ENCODE measurements at regions not wholly inside any gene's neighbourhood (a gene's known extent, or its start where the extent isn't known, plus 50 kb on each side); places are given as distances from the start of the nearest gene placed in this dataset.

DNA sequence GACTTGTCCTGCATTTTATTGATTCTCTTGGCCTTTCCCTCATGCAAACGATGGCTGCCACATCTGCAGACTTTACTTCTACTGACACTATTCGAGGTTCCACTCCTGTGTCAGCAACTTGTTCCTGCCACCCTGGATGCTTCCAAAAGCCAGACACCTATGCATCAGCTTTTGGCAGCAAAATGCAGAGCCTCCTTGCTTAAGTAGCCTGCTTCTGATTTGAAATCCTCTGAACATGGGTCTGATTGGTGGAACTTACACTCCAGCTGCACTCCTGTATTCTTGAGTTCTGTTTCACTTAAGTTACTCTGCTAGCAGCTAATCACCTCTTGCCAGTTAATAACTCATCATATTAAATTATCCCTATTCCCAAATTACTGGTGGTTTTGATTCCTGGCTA is 152.1 kb upstream of the FMN2 start:
- Histone ChIP-seq H3K4me1 (ENCODE audit: control insufficient read depth in 2 of 2, insufficient read depth in 1 of 2, low read depth in 1 of 2, low read length in 2 of 2) (no peaks in the 10 kb centered on the region), H3K27ac (replicated peaks; ENCODE audit: low read length) (no peak overlapping the region), H3K9ac (ENCODE audit: low read depth, low read length, poor library complexity) (no peak overlapping the region), H2BK5ac (ENCODE audit: low read length) (no peak overlapping the region), H2BK120ac (ENCODE audit: low read depth, low read length) (no peak overlapping the region), H3K23ac (ENCODE audit: low read depth, low read length, poor library complexity) (no peak overlapping the region), H3K27me3 (ENCODE audit: control insufficient read depth in 3 of 3, insufficient read depth in 3 of 3, low read depth in 1 of 3, low read length in 3 of 3) (no peaks in the 10 kb centered on the region), H3K9me3 (replicated peaks in 1 of 2; ENCODE audit: control insufficient read depth in 2 of 2, insufficient read depth in 1 of 2, low read depth in 1 of 2, low read length in 2 of 2) (peaks cover 0 to 2% of the 10 kb centered on the region in 2 donors), H2AK5ac (ENCODE audit: low read depth, low read length) (no peak overlapping the region), H3K4me2 (ENCODE audit: insufficient read depth, low read length, poor library complexity, severe bottlenecking) (no peak overlapping the region), H4K91ac (ENCODE audit: low read depth, low read length, poor library complexity) (no peak overlapping the region), H3K36me3 (replicated peaks in 1 of 2; ENCODE audit: control insufficient read depth in 2 of 2, insufficient read depth in 2 of 2, low read length in 2 of 2) (no peaks in the 10 kb centered on the region), H4K8ac (ENCODE audit: low read depth, low read length) (no peak overlapping the region), H3K14ac (ENCODE audit: low read length) (no peak overlapping the region), H3K4ac (ENCODE audit: low read length) (no peak overlapping the region), H2AFZ (ENCODE audit: low read length) (no peak overlapping the region), H2BK15ac (ENCODE audit: low read length) (no peak overlapping the region), H3K18ac (ENCODE audit: low read length) (no peak overlapping the region), H3K79me1 (ENCODE audit: low read depth, low read length) (no peaks in the 10 kb centered on the region), H2BK12ac (ENCODE audit: low read length) (no peak overlapping the region), H3K4me3 (ENCODE audit: low read length in 2 of 2) (no peak overlapping the region)
- no CpG with 5 or more reads among the region's 2 CpGs for WGBS, 2 donors (ENCODE audit: extremely low coverage in 2 of 2, insufficient read length in 2 of 2, insufficient replicate concordance in 1 of 2)
- no peak for DNase-seq (ENCODE audit: low spot score)

DNA sequence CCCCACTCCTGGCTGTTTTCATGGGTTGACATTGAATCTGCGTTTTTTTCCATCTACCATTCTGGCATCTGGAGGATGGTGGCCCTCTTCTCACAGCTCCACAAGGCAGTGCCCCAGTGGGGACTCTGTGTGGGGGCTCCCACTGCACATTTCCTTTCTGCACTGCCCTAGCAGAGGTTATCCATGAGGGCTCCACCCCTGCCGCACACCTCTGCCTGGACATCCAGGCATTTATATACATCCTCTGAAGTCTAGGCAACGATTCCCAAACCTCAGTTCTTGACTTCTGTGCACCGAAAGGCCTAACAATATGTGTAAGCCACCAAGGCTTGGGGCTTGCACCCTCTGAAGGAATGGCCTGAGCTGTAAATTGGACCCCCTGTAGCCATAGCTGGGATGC is 147.9 kb upstream of the FMN2 start:
- Histone ChIP-seq H2BK12ac (ENCODE audit: low read length) (no peak overlapping the region), H4K8ac (ENCODE audit: low read depth, low read length) (no peak overlapping the region), H3K79me1 (ENCODE audit: low read depth, low read length) (no peaks in the 10 kb centered on the region), H3K36me3 (replicated peaks in 1 of 2; ENCODE audit: control insufficient read depth in 2 of 2, insufficient read depth in 2 of 2, low read length in 2 of 2) (no peaks in the 10 kb centered on the region), H3K9me3 (replicated peaks in 1 of 2; ENCODE audit: control insufficient read depth in 2 of 2, insufficient read depth in 1 of 2, low read depth in 1 of 2, low read length in 2 of 2) (peaks cover 0 to 2% of the 10 kb centered on the region in 2 donors), H4K91ac (ENCODE audit: low read depth, low read length, poor library complexity) (no peak overlapping the region), H3K9ac (ENCODE audit: low read depth, low read length, poor library complexity) (no peak overlapping the region), H3K27me3 (ENCODE audit: control insufficient read depth in 3 of 3, insufficient read depth in 3 of 3, low read depth in 1 of 3, low read length in 3 of 3) (no peaks in the 10 kb centered on the region), H2BK15ac (ENCODE audit: low read length) (no peak overlapping the region), H3K23ac (ENCODE audit: low read depth, low read length, poor library complexity) (no peak overlapping the region), H3K4me3 (ENCODE audit: low read length in 2 of 2) (no peak overlapping the region), H2BK120ac (ENCODE audit: low read depth, low read length) (no peak overlapping the region), H3K4me1 (ENCODE audit: control insufficient read depth in 2 of 2, insufficient read depth in 1 of 2, low read depth in 1 of 2, low read length in 2 of 2) (no peaks in the 10 kb centered on the region), H2BK5ac (ENCODE audit: low read length) (no peak overlapping the region), H2AK5ac (ENCODE audit: low read depth, low read length) (no peak overlapping the region), H3K27ac (replicated peaks; ENCODE audit: low read length) (no peak overlapping the region), H2AFZ (ENCODE audit: low read length) (no peak overlapping the region), H3K4ac (ENCODE audit: low read length) (no peak overlapping the region), H3K4me2 (ENCODE audit: insufficient read depth, low read length, poor library complexity, severe bottlenecking) (no peak overlapping the region), H3K14ac (ENCODE audit: low read length) (no peak overlapping the region), H3K18ac (ENCODE audit: low read length) (no peak overlapping the region)
- WGBS, 2 donors (ENCODE audit: extremely low coverage in 2 of 2, insufficient read length in 2 of 2, insufficient replicate concordance in 1 of 2), result no CpG with 5 or more reads among the region's 4 CpGs
- no peak for DNase-seq (ENCODE audit: low spot score)

DNA sequence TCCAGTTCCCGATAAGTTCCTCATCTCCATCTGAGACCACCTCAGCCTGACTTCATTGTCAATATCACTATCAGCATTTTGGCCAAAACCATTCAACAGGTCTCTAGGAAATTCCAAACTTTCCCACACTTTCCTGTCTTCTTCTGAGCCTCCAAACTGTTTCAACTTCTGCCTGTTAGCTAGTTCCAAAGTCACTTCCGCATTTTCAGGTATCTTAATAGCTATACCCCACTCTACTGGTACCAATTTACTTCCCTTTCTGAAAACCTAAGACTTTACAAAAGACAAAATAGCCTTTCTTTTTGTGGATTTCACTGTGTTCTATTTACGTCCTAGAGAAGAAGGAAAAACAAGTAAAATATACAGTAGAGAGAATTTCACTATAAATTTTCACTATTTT is 147.0 kb upstream of the FMN2 start:
- no CpG with 5 or more reads among the region's 3 CpGs for WGBS, 2 donors (ENCODE audit: extremely low coverage in 2 of 2, insufficient read length in 2 of 2, insufficient replicate concordance in 1 of 2)

DNA sequence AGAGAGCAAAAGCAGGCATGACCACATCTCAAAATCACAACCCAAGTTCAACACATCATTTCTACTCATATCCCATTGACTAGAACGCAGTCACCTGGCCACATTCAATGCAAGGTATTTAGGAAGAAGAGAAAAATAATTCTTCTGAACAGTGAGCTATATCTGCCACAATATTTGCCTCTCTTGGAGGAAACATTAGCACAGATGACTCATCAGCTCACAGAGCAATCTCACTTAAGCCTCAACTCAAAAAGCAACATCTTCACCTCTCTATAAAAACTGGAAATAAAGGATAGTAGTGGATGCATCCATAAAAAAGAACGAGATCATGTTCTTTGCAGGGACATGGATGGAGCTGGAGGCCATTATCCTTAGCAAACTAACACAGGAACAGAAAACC is 143.9 kb upstream of the FMN2 start:
- Histone ChIP-seq H3K4me1 (ENCODE audit: control insufficient read depth in 2 of 2, insufficient read depth in 1 of 2, low read depth in 1 of 2, low read length in 2 of 2) (no peaks in the 10 kb centered on the region), H3K9me3 (replicated peaks in 1 of 2; ENCODE audit: control insufficient read depth in 2 of 2, insufficient read depth in 1 of 2, low read depth in 1 of 2, low read length in 2 of 2) (peaks cover 0 to 2% of the 10 kb centered on the region in 2 donors), H2BK120ac (ENCODE audit: low read depth, low read length) (no peak overlapping the region), H2BK15ac (ENCODE audit: low read length) (no peak overlapping the region), H4K8ac (ENCODE audit: low read depth, low read length) (no peak overlapping the region), H3K9ac (ENCODE audit: low read depth, low read length, poor library complexity) (no peak overlapping the region), H2BK12ac (ENCODE audit: low read length) (no peak overlapping the region), H3K14ac (ENCODE audit: low read length) (no peak overlapping the region), H2AK5ac (ENCODE audit: low read depth, low read length) (no peak overlapping the region), H3K23ac (ENCODE audit: low read depth, low read length, poor library complexity) (no peak overlapping the region), H4K91ac (ENCODE audit: low read depth, low read length, poor library complexity) (no peak overlapping the region), H3K4ac (ENCODE audit: low read length) (no peak overlapping the region), H3K18ac (ENCODE audit: low read length) (no peak overlapping the region), H2BK5ac (ENCODE audit: low read length) (no peak overlapping the region), H3K27me3 (ENCODE audit: control insufficient read depth in 3 of 3, insufficient read depth in 3 of 3, low read depth in 1 of 3, low read length in 3 of 3) (no peaks in the 10 kb centered on the region), H3K4me3 (ENCODE audit: low read length in 2 of 2) (no peak overlapping the region), H3K36me3 (replicated peaks in 1 of 2; ENCODE audit: control insufficient read depth in 2 of 2, insufficient read depth in 2 of 2, low read length in 2 of 2) (no peaks in the 10 kb centered on the region), H3K79me1 (ENCODE audit: low read depth, low read length) (no peaks in the 10 kb centered on the region), H3K27ac (replicated peaks; ENCODE audit: low read length) (no peak overlapping the region), H2AFZ (ENCODE audit: low read length) (no peak overlapping the region), H3K4me2 (ENCODE audit: insufficient read depth, low read length, poor library complexity, severe bottlenecking) (no peak overlapping the region)
- WGBS, 2 donors (ENCODE audit: extremely low coverage in 2 of 2, insufficient read length in 2 of 2, insufficient replicate concordance in 1 of 2), result no CpG with 5 or more reads among the region's 2 CpGs
- DNase-seq (ENCODE audit: low spot score), result no peak

More for the DNA sequence above, 147.0 kb upstream of the FMN2 start:
- no peaks in the 10 kb centered on the region for H3K27me3 ChIP-seq (ENCODE audit: control insufficient read depth in 3 of 3, insufficient read depth in 3 of 3, low read depth in 1 of 3, low read length in 3 of 3)
- no peak overlapping the region for H3K14ac ChIP-seq (ENCODE audit: low read length)
- H3K9ac ChIP-seq (ENCODE audit: low read depth, low read length, poor library complexity), result no peak overlapping the region
- H3K23ac ChIP-seq (ENCODE audit: low read depth, low read length, poor library complexity), result no peak overlapping the region
- H3K18ac ChIP-seq (ENCODE audit: low read length), result no peak overlapping the region
- no peak overlapping the region for H2BK12ac ChIP-seq (ENCODE audit: low read length)
- H4K91ac ChIP-seq (ENCODE audit: low read depth, low read length, poor library complexity), result no peak overlapping the region
- H3K79me1 ChIP-seq (ENCODE audit: low read depth, low read length), result no peaks in the 10 kb centered on the region
- no peak overlapping the region for H3K4me3 ChIP-seq (ENCODE audit: low read length in 2 of 2)
- H2BK15ac ChIP-seq (ENCODE audit: low read length), result no peak overlapping the region
- no peak overlapping the region for H3K4me2 ChIP-seq (ENCODE audit: insufficient read depth, low read length, poor library complexity, severe bottlenecking)
- H3K4ac ChIP-seq (ENCODE audit: low read length), result no peak overlapping the region
- DNase-seq (ENCODE audit: low spot score), result no peak
- no peaks in the 10 kb centered on the region for H3K4me1 ChIP-seq (ENCODE audit: control insufficient read depth in 2 of 2, insufficient read depth in 1 of 2, low read depth in 1 of 2, low read length in 2 of 2)
- H2AFZ ChIP-seq (ENCODE audit: low read length), result no peak overlapping the region
- no peak overlapping the region for H4K8ac ChIP-seq (ENCODE audit: low read depth, low read length)
- no peak overlapping the region for H2AK5ac ChIP-seq (ENCODE audit: low read depth, low read length)
- H3K9me3 ChIP-seq (replicated peaks in 1 of 2; ENCODE audit: control insufficient read depth in 2 of 2, insufficient read depth in 1 of 2, low read depth in 1 of 2, low read length in 2 of 2), result peaks cover 0 to 2% of the 10 kb centered on the region in 2 donors
- H2BK5ac ChIP-seq (ENCODE audit: low read length), result no peak overlapping the region
- no peak overlapping the region for H3K27ac ChIP-seq (replicated peaks; ENCODE audit: low read length)
- H3K36me3 ChIP-seq (replicated peaks in 1 of 2; ENCODE audit: control insufficient read depth in 2 of 2, insufficient read depth in 2 of 2, low read length in 2 of 2), result no peaks in the 10 kb centered on the region
- no peak overlapping the region for H2BK120ac ChIP-seq (ENCODE audit: low read depth, low read length)
